Right lobe of liver (tissue), 4 donors: ENCODE measurements at regions not wholly inside any gene's neighbourhood (a gene's known extent, or its start where the extent isn't known, plus 50 kb on each side); places are given as distances from the start of the nearest gene placed in this dataset.

Source experiments
- POLR2A ChIP-seq: fragments of 450-650 bp; IDR thresholded peaks from one replicate; pipeline ENCODE4 v1.6.1; 2017; ENCODE audit warnings: antibody characterized with exemption, mild to moderate bottlenecking
- TF ChIP-seq, protein P1 (sequence below), 4 donors: fragments of 200-600 bp in 3 of 4; fragments of 450-650 bp in 1 of 4; IDR thresholded peaks; one replicate each; pipeline versions ENCODE4 v1.5.1 to v1.8.0; 2016 to 2022; ENCODE audit warnings: antibody characterized with exemption in 4 of 4, mild to moderate bottlenecking in 2 of 4
- donor health status: DM: no; HTN: no; CAD: no.
- donor health status: DM: no; HTN: no; CAD: no.
- donor health status: DM: no; HTN: yes; CAD: no.

DNA sequence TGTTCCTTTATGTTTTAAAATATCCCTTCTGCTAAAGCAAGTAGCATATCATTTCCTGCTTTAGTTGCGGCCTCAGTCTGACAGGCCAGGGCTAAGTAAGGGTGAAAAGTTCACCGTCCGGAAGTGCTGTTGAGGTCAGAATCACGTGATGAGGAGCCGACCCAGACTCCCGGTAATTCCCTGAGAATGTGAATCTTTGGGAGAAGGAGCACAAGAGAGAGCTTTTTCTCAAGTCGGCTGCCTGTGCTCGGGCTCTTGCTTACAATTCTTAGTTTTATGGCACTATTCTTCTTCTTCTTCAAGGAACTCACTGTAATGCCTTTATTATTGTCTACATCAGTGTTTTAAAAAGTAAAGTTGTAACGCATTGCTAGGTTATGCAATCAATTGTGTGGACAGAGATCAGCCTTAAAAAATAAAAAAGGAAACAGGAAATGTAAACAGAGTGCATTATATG is 309.3 kb downstream of the PRL start:
- TF ChIP-seq, protein P1, sequence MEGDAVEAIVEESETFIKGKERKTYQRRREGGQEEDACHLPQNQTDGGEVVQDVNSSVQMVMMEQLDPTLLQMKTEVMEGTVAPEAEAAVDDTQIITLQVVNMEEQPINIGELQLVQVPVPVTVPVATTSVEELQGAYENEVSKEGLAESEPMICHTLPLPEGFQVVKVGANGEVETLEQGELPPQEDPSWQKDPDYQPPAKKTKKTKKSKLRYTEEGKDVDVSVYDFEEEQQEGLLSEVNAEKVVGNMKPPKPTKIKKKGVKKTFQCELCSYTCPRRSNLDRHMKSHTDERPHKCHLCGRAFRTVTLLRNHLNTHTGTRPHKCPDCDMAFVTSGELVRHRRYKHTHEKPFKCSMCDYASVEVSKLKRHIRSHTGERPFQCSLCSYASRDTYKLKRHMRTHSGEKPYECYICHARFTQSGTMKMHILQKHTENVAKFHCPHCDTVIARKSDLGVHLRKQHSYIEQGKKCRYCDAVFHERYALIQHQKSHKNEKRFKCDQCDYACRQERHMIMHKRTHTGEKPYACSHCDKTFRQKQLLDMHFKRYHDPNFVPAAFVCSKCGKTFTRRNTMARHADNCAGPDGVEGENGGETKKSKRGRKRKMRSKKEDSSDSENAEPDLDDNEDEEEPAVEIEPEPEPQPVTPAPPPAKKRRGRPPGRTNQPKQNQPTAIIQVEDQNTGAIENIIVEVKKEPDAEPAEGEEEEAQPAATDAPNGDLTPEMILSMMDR (IDR thresholded peaks at IDR 0.05): no peak
- no peak for TF ChIP-seq POLR2A
